ENCODE measurements at regions not wholly inside any gene's neighbourhood (a gene's known extent, or its start where the extent isn't known, plus 50 kb on each side); places are given as distances from the start of the nearest gene placed in this dataset.

DNA sequence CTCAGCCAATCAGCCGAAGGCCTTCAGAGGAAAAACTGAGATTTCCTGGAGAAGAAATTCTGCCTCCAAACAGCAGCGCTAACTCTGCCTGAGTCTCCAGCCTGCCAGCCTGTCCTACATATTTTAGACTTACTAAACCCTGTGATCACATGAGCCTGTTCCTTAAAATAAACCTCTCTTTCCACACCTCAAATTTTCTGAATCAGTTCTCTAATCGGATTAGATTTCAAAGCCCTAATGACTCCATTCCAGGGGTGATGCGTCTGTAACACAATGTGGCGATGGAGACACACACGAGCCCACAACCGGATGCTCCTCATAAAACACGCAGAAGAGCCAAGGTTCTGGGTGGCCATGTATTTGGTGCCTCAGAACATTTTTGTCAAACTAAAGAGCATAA, 1371.2 kb downstream of the BRD1 start:
- TF ChIP-seq POLR2A (IDR thresholded peaks at IDR 0.05): no peak
- TF ChIP-seq, protein P1, sequence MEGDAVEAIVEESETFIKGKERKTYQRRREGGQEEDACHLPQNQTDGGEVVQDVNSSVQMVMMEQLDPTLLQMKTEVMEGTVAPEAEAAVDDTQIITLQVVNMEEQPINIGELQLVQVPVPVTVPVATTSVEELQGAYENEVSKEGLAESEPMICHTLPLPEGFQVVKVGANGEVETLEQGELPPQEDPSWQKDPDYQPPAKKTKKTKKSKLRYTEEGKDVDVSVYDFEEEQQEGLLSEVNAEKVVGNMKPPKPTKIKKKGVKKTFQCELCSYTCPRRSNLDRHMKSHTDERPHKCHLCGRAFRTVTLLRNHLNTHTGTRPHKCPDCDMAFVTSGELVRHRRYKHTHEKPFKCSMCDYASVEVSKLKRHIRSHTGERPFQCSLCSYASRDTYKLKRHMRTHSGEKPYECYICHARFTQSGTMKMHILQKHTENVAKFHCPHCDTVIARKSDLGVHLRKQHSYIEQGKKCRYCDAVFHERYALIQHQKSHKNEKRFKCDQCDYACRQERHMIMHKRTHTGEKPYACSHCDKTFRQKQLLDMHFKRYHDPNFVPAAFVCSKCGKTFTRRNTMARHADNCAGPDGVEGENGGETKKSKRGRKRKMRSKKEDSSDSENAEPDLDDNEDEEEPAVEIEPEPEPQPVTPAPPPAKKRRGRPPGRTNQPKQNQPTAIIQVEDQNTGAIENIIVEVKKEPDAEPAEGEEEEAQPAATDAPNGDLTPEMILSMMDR (IDR thresholded peaks at IDR 0.05): no peak

All from esophagus squamous epithelium (tissue), 4 donors.